ENCODE measurements at regions not wholly inside any gene's neighbourhood (a gene's known extent, or its start where the extent isn't known, plus 50 kb on each side); places are given as distances from the start of the nearest gene placed in this dataset.

GRCh38 chr9:20015427-20015931, 226.6 kb upstream of the SLC24A2 start:
- TF ChIP-seq CTCF (conservative IDR thresholded peaks at IDR 0.05) (no peak), ZFX (IDR thresholded peaks at IDR 0.05) (no peak)

Measured in C4-2B (cell line).